Mesenchymal stem cell (in vitro differentiated cells and primary cell): ENCODE measurements at regions not wholly inside any gene's neighbourhood (a gene's known extent, or its start where the extent isn't known, plus 50 kb on each side); places are given as distances from the start of the nearest gene placed in this dataset.

Source experiments
- DNase-seq: peaks from one replicate; pipeline ENCODE4 v3.0.0-alpha.2; 2013
- H2AFZ ChIP-seq: one replicate; pipeline ENCODE4 v1.6.1; 2013; ENCODE audit warnings: low read depth, mild to moderate bottlenecking, control low read depth, inconsistent platforms, low read length, moderate library complexity
- H2AK5ac ChIP-seq: 2 replicates; pipeline ENCODE4 v1.6.1; 2013; ENCODE audit warnings: low read length, moderate library complexity, mild to moderate bottlenecking, inconsistent platforms; ENCODE audit not compliant: severe bottlenecking
- H2BK120ac ChIP-seq: one replicate; pipeline ENCODE4 v1.6.1; 2013; ENCODE audit warnings: low read depth, mild to moderate bottlenecking, inconsistent platforms, low read length, moderate library complexity
- H2BK12ac ChIP-seq, 2 experiments: one replicate each; pipeline ENCODE4 v1.6.1; 2013; ENCODE audit warnings: inconsistent platforms in 2 of 2, low read length in 2 of 2, mild to moderate bottlenecking in 2 of 2, moderate library complexity in 2 of 2, control low read depth in 1 of 2
- H2BK15ac ChIP-seq: one replicate; pipeline ENCODE4 v1.6.1; 2013; ENCODE audit warnings: mild to moderate bottlenecking, low read depth, inconsistent platforms; ENCODE audit not compliant: poor library complexity, severe bottlenecking
- H2BK5ac ChIP-seq: 2 replicates; pipeline ENCODE4 v1.6.1; 2013; ENCODE audit warnings: low read depth, mild to moderate bottlenecking, low read length, control low read depth, inconsistent platforms; ENCODE audit not compliant: poor library complexity, severe bottlenecking
- H3K14ac ChIP-seq, 2 experiments: one replicate each; pipeline ENCODE4 v1.6.1; 2013; ENCODE audit warnings: inconsistent platforms in 2 of 2, low read length in 2 of 2, control low read depth in 1 of 2, mild to moderate bottlenecking in 1 of 2, moderate library complexity in 1 of 2
- H3K18ac ChIP-seq, 2 experiments: one replicate each; pipeline ENCODE4 v1.6.1; 2013; ENCODE audit warnings: inconsistent platforms in 2 of 2, low read length in 2 of 2, control low read depth in 1 of 2, low read depth in 1 of 2, mild to moderate bottlenecking in 1 of 2
- H3K23ac ChIP-seq, 2 experiments: one replicate each; pipeline ENCODE4 v1.6.1; 2013; ENCODE audit warnings: inconsistent platforms in 2 of 2, low read length in 2 of 2, mild to moderate bottlenecking in 2 of 2, moderate library complexity in 2 of 2, control low read depth in 1 of 2
- H3K27ac ChIP-seq: 2 replicates; pipeline ENCODE4 v1.5.1; 2013; ENCODE audit warnings: mild to moderate bottlenecking, moderate library complexity, low read length, control low read depth, inconsistent platforms; ENCODE audit not compliant: poor library complexity, severe bottlenecking
- H3K27me3 ChIP-seq, 2 experiments: 2 replicates each; pipeline versions ENCODE4 v1.6.1 to v1.7.0; 2013; ENCODE audit warnings: low read length in 2 of 2, mild to moderate bottlenecking in 2 of 2, moderate library complexity in 2 of 2, control low read depth in 1 of 2, inconsistent platforms in 1 of 2; ENCODE audit not compliant: control insufficient read depth in 1 of 2, insufficient read depth in 1 of 2
- H3K36me3 ChIP-seq, 2 experiments: 2 replicates each; pipeline versions ENCODE4 v1.6.1 to v1.7.0; 2013; ENCODE audit warnings: low read length in 2 of 2, control low read depth in 1 of 2, inconsistent platforms in 1 of 2, low read depth in 1 of 2, mild to moderate bottlenecking in 1 of 2; ENCODE audit not compliant: insufficient read depth in 2 of 2, control insufficient read depth in 1 of 2
- H3K4ac ChIP-seq, 2 experiments: one replicate each; pipeline ENCODE4 v1.6.1; 2013; ENCODE audit warnings: inconsistent platforms in 2 of 2, low read length in 2 of 2, mild to moderate bottlenecking in 2 of 2, moderate library complexity in 2 of 2, control low read depth in 1 of 2, low read depth in 1 of 2
- H3K4me1 ChIP-seq: 2 replicates; pipeline ENCODE4 v1.6.1; 2013; ENCODE audit warnings: low read depth, low read length, control low read depth; ENCODE audit not compliant: control insufficient read depth, insufficient read depth
- H3K4me2 ChIP-seq: 2 replicates; pipeline ENCODE4 v1.6.1; 2013; ENCODE audit warnings: low read length, mild to moderate bottlenecking, inconsistent platforms; ENCODE audit not compliant: poor library complexity, severe bottlenecking
- H3K4me3 ChIP-seq, 2 experiments: 2 replicates each; pipeline versions ENCODE4 v1.5.1 to v1.7.0; 2013; ENCODE audit warnings: low read length in 2 of 2, mild to moderate bottlenecking in 2 of 2, control low read depth in 1 of 2, low read depth in 1 of 2; ENCODE audit not compliant: insufficient read depth in 1 of 2
- H3K79me1 ChIP-seq: replicated peaks from 2 replicates; pipeline ENCODE4 v1.6.1; 2013; ENCODE audit warnings: mild to moderate bottlenecking, control low read depth, low read length, inconsistent platforms; ENCODE audit not compliant: poor library complexity, severe bottlenecking
- H3K9ac ChIP-seq: 2 replicates; pipeline ENCODE4 v1.7.0; 2013; ENCODE audit warnings: mild to moderate bottlenecking, low read length, moderate library complexity
- H3K9me3 ChIP-seq: 2 replicates; pipeline ENCODE4 v1.7.0; 2013; ENCODE audit warnings: mild to moderate bottlenecking, low read length; ENCODE audit not compliant: control insufficient read depth
- H4K8ac ChIP-seq: one replicate; pipeline ENCODE4 v1.6.1; 2013; ENCODE audit warnings: inconsistent platforms, mild to moderate bottlenecking, low read length, moderate library complexity
- H4K91ac ChIP-seq: one replicate; pipeline ENCODE4 v1.6.1; 2013; ENCODE audit warnings: mild to moderate bottlenecking, low read length, inconsistent platforms
- WGBS: methylation state at CpG from one replicate; pipeline ENCODE4 v1.1.7; 2013; ENCODE audit warnings: mixed read lengths; 5-methylcytosine and 5-hydroxymethylcytosine counted together

GRCh38 chr4:12172198-12172973 is 743.7 kb upstream of the HS3ST1 start:
- 0% methylated on average over 1 of the region's 3 CpGs for WGBS
- no peaks in the 10 kb centered on the region for H3K4me1 ChIP-seq
- no peak overlapping the region for H2BK15ac ChIP-seq
- H2AFZ ChIP-seq: no peak overlapping the region
- H3K9ac ChIP-seq: no peak overlapping the region
- H2BK5ac ChIP-seq: no peak overlapping the region
- H3K79me1 ChIP-seq: no peaks in the 10 kb centered on the region
- H3K36me3 ChIP-seq: no peaks in the 10 kb centered on the region
- H2AK5ac ChIP-seq: no peak overlapping the region
- no peak overlapping the region for H3K27ac ChIP-seq
- no peak overlapping the region for H3K4me3 ChIP-seq
- peaks cover 15% of the 10 kb centered on the region for H3K9me3 ChIP-seq
- no peak overlapping the region for H2BK12ac ChIP-seq
- no peak for DNase-seq
- H4K91ac ChIP-seq: no peak overlapping the region
- no peak overlapping the region for H3K23ac ChIP-seq
- H3K4me2 ChIP-seq: no peak overlapping the region
- H4K8ac ChIP-seq: no peak overlapping the region
- H3K18ac ChIP-seq: no peak overlapping the region
- H3K14ac ChIP-seq: no peak overlapping the region
- H3K27me3 ChIP-seq: no peaks in the 10 kb centered on the region
- no peak overlapping the region for H3K4ac ChIP-seq
- no peak overlapping the region for H2BK120ac ChIP-seq

- Histone ChIP-seq H3K27ac (no peak overlapping the region), H4K91ac (no peak overlapping the region), H3K18ac (no peak overlapping the region), H2AFZ (no peak overlapping the region), H2BK120ac (no peak overlapping the region), H3K36me3 (no peaks in the 10 kb centered on the region), H2BK15ac (no peak overlapping the region), H3K4me1 (no peaks in the 10 kb centered on the region), H3K79me1 (no peaks in the 10 kb centered on the region), H3K4ac (no peak overlapping the region), H2BK12ac (no peak overlapping the region), H3K9ac (no peak overlapping the region), H3K4me3 (no peak overlapping the region), H4K8ac (no peak overlapping the region), H3K4me2 (no peak overlapping the region), H2AK5ac (no peak overlapping the region), H3K23ac (no peak overlapping the region), H3K27me3 (no peaks in the 10 kb centered on the region), H3K14ac (no peak overlapping the region), H2BK5ac (no peak overlapping the region), H3K9me3 (peaks cover 10% of the 10 kb centered on the region)
- DNase-seq: no peak
- 88% methylated on average over 3 of the region's 4 CpGs for WGBS
Measured at GRCh38 chr4:12170308-12170707, 741.6 kb upstream of the HS3ST1 start.

DNA sequence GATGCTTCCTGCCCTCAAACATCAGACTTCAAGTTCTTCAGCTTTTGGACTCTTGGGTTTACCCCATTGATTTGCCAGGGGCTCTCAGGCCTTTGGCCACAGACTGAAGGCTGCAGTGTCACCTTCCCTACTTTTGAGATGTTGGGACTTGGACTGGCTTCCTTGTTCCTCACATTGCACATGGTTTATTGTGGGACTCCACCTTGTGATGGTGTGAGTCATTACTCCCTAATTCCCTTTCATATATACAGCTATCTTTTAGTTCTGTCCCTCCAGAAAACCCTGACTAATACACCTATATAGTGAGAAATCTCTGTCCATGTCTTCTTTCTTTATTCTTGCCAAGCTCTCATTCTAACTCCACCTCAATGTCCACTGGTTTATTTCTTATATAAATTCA is 736.9 kb upstream of the HS3ST1 start:
- no peak overlapping the region for H3K9ac ChIP-seq
- H3K4me1 ChIP-seq: no peaks in the 10 kb centered on the region
- H3K4me2 ChIP-seq: no peak overlapping the region

DNA sequence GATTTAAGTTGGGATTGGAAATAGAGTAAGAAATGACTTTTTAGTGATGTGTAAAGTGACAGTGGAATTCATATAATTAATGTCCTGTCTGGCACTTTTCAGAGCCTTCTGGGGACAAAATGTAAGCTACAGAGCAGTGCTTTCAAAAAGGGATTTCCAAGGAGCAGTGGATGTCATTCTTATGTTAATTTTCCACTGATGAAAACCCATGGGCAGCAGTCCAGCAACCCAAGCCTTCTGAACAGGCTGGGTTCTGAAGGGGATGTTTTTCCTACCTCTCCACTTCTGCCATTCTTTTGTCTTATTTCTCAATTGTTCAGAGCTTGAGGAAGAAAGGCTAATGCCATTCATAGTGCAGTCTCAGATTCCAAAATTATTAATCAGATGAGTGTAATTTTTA is 717.6 kb upstream of the HS3ST1 start:
- Histone ChIP-seq H3K4me1 (no peaks in the 10 kb centered on the region), H3K79me1 (no peaks in the 10 kb centered on the region), H2BK15ac (no peak overlapping the region), H3K9me3 (peaks cover 2% of the 10 kb centered on the region), H4K8ac (no peak overlapping the region), H3K27ac (no peak overlapping the region), H3K4ac (no peak overlapping the region), H3K27me3 (no peaks in the 10 kb centered on the region), H2AK5ac (no peak overlapping the region), H3K4me2 (no peak overlapping the region), H3K9ac (no peak overlapping the region), H3K14ac (no peak overlapping the region), H2BK120ac (no peak overlapping the region), H3K36me3 (no peaks in the 10 kb centered on the region), H2AFZ (no peak overlapping the region), H2BK5ac (no peak overlapping the region), H4K91ac (no peak overlapping the region), H3K4me3 (no peak overlapping the region), H3K18ac (no peak overlapping the region), H2BK12ac (no peak overlapping the region), H3K23ac (no peak overlapping the region)
- DNase-seq: no peak

More for the DNA sequence above, 736.9 kb upstream of the HS3ST1 start:
- no peaks in the 10 kb centered on the region for H3K36me3 ChIP-seq
- no peak overlapping the region for H3K4me3 ChIP-seq
- no peak overlapping the region for H3K23ac ChIP-seq
- no peak overlapping the region for H2AFZ ChIP-seq
- no peak overlapping the region for H2AK5ac ChIP-seq
- no peak overlapping the region for H3K18ac ChIP-seq
- H3K27ac ChIP-seq: no peak overlapping the region
- H3K4ac ChIP-seq: no peak overlapping the region
- H3K27me3 ChIP-seq: no peaks in the 10 kb centered on the region
- no peak for DNase-seq
- no peak overlapping the region for H2BK15ac ChIP-seq
- H3K79me1 ChIP-seq: no peaks in the 10 kb centered on the region
- H2BK5ac ChIP-seq: no peak overlapping the region
- H3K14ac ChIP-seq: no peak overlapping the region
- no peak overlapping the region for H4K8ac ChIP-seq
- H2BK12ac ChIP-seq: no peak overlapping the region
- H3K9me3 ChIP-seq: peaks cover 24% of the 10 kb centered on the region
- no peak overlapping the region for H4K91ac ChIP-seq
- no peak overlapping the region for H2BK120ac ChIP-seq
